GM21381 (cell line): ENCODE measurements at regions not wholly inside any gene's neighbourhood (a gene's known extent, or its start where the extent isn't known, plus 50 kb on each side); places are given as distances from the start of the nearest gene placed in this dataset.
A peak's percentile ranks its signal among the peaks of the same experiment; 100 is the strongest.

Source experiments
- ATAC-seq: cut with Tn5 transposase; IDR thresholded peaks from one replicate; pipeline ENCODE4 v1.9.1; 2021; ENCODE audit warnings: mild to moderate bottlenecking, moderate library complexity; ENCODE audit not compliant: unreplicated experiment

- no peak for ATAC-seq
Measured at GRCh38 chr6:82017288-82017687, 230.3 kb downstream of the IBTK start.

- no peak for ATAC-seq
Measured at GRCh38 chr6:82015526-82015925, 232.0 kb downstream of the IBTK start.

GRCh38 chr6:82015043-82015442 lies 232.5 kb downstream of the IBTK start:
- no peak for ATAC-seq

GRCh38 chr6:82013561-82014530 lies 233.7 kb downstream of the IBTK start:
- no peak for ATAC-seq

GRCh38 chr6:82006027-82006738 lies 241.4 kb downstream of the IBTK start:
- ATAC-seq = peak; percentile 83

GRCh38 chr6:82000551-82000950 lies 247.0 kb downstream of the IBTK start:
- ATAC-seq = no peak

- no peak for ATAC-seq
Measured at GRCh38 chr6:81999826-82000225, 247.3 kb upstream of the TENT5A start.

- no peak for ATAC-seq
Measured at GRCh38 chr6:81999270-81999669, 246.8 kb upstream of the TENT5A start.

GRCh38 chr6:81998432-81998831 lies 246.0 kb upstream of the TENT5A start:
- no peak for ATAC-seq

GRCh38 chr6:81997090-81997926 lies 244.8 kb upstream of the TENT5A start:
- peak; percentile 68 for ATAC-seq

- ATAC-seq = peak; percentile 60
Measured at GRCh38 chr6:81996414-81996813, 243.9 kb upstream of the TENT5A start.

GRCh38 chr6:81995548-81996289 lies 243.2 kb upstream of the TENT5A start:
- no peak for ATAC-seq

- no peak for ATAC-seq
Measured at GRCh38 chr6:81988871-81989270, 236.4 kb upstream of the TENT5A start.

GRCh38 chr6:81988446-81988845 lies 236.0 kb upstream of the TENT5A start:
- no peak for ATAC-seq

- no peak for ATAC-seq
Measured at GRCh38 chr6:81987293-81987692, 234.8 kb upstream of the TENT5A start.

- no peak for ATAC-seq
Measured at GRCh38 chr6:81985191-81985590, 232.7 kb upstream of the TENT5A start.

GRCh38 chr6:81984599-81984998 lies 232.1 kb upstream of the TENT5A start:
- no peak for ATAC-seq

GRCh38 chr6:81981812-81982211 lies 229.3 kb upstream of the TENT5A start:
- ATAC-seq = peak; percentile 50

GRCh38 chr6:81979767-81980166 lies 227.3 kb upstream of the TENT5A start:
- ATAC-seq = no peak

- no peak for ATAC-seq
Measured at GRCh38 chr6:81979329-81979728, 226.8 kb upstream of the TENT5A start.
